IPS DF 4.7 (cell line): ENCODE measurements at regions not wholly inside any gene's neighbourhood (a gene's known extent, or its start where the extent isn't known, plus 50 kb on each side); places are given as distances from the start of the nearest gene placed in this dataset.
"Not testable (repeated sequence)": the region's sequence is repeated elsewhere in the genome, so short reads cannot be mapped to it uniquely, and the experiment has no call there.

ENCODE experiments used
- DNase-seq: peaks from one replicate; pipeline ENCODE4 v3.0.0-alpha.2; 2013; ENCODE audit warnings: low spot score; ENCODE audit errors: extremely low read depth

GRCh38 chr3:139095803-139096466 lies 51.2 kb upstream of the PRR23C start:
- no peak for DNase-seq

GRCh38 chr3:139096670-139097069 lies 52.0 kb upstream of the PRR23C start:
- no peak for DNase-seq

GRCh38 chr3:139098391-139098790 lies 53.7 kb upstream of the PRR23C start:
- no peak for DNase-seq

- no peak for DNase-seq
Observed at GRCh38 chr3:139099968-139100817, 55.5 kb upstream of the PRR23C start.

- no peak for DNase-seq
Observed at GRCh38 chr3:139100821-139101220, 56.1 kb upstream of the PRR23C start.

GRCh38 chr3:139101396-139101795 lies 56.7 kb upstream of the PRR23C start:
- no peak for DNase-seq

- no peak for DNase-seq
Observed at GRCh38 chr3:139103484-139103883, 58.8 kb upstream of the PRR23C start.

- no peak for DNase-seq
Observed at GRCh38 chr3:139104062-139104461, 59.4 kb upstream of the PRR23C start.

GRCh38 chr3:139105154-139105702 lies 60.5 kb upstream of the PRR23C start:
- DNase-seq, result no peak

GRCh38 chr3:139106013-139106932 lies 61.6 kb upstream of the PRR23C start:
- DNase-seq, result no peak

- DNase-seq, result no peak
Observed at GRCh38 chr3:139107424-139108252, 62.9 kb upstream of the PRR23C start.

- DNase-seq, result no peak
Observed at GRCh38 chr3:139108253-139108969, 63.7 kb upstream of the PRR23C start.

GRCh38 chr3:139109271-139109670 lies 64.6 kb upstream of the PRR23C start:
- no peak for DNase-seq

GRCh38 chr3:139110072-139110830 lies 65.6 kb upstream of the PRR23C start:
- DNase-seq, result no peak

- not testable (repeated sequence) for DNase-seq
Observed at GRCh38 chr3:139110929-139111328, 66.2 kb upstream of the PRR23C start.

GRCh38 chr3:139111392-139112229 lies 66.9 kb upstream of the PRR23C start:
- peak; percentile 19 for DNase-seq

GRCh38 chr3:139112230-139112558 lies 67.5 kb upstream of the PRR23C start:
- no peak for DNase-seq

- DNase-seq, result no peak
Observed at GRCh38 chr3:139113231-139113992, 68.7 kb upstream of the PRR23C start.
